Keratinocyte (primary cell): ENCODE measurements at regions not wholly inside any gene's neighbourhood (a gene's known extent, or its start where the extent isn't known, plus 50 kb on each side); places are given as distances from the start of the nearest gene placed in this dataset.

Experiments
- DNase-seq: peaks from one replicate; pipeline ENCODE4 v3.0.0-alpha.2; 2011; ENCODE audit warnings: low read depth, missing footprints, low spot score
- FAIRE-seq: peaks from 2 replicates; lab custom pipeline; 2011; peaks lifted over from hg19 to GRCh38; lab: Jason Lieb, UNC
- H2AFZ ChIP-seq: 2 replicates; pipeline ENCODE4 v1.6.0; 2012; ENCODE audit warnings: low read length, control low read depth, inconsistent platforms; ENCODE audit not compliant: control insufficient read depth
- H3K27ac ChIP-seq: 2 replicates; pipeline ENCODE4 v1.5.1; 2011; ENCODE audit warnings: low read length; ENCODE audit not compliant: control insufficient read depth, insufficient read depth
- H3K27me3 ChIP-seq: 3 replicates; pipeline ENCODE4 v1.6.0; 2011; ENCODE audit warnings: low read length; ENCODE audit not compliant: control insufficient read depth, insufficient read depth; ENCODE audit errors: extremely low read depth
- H3K36me3 ChIP-seq, 2 experiments: 2 replicates in 1 of 2; 3 replicates in 1 of 2; pipeline ENCODE4 v1.5.1; 2011; ENCODE audit warnings: low read length in 2 of 2, mild to moderate bottlenecking in 1 of 2; ENCODE audit not compliant: control insufficient read depth in 2 of 2, insufficient read depth in 2 of 2; ENCODE audit errors: extremely low read depth in 1 of 2
- H3K4me1 ChIP-seq: 3 replicates; pipeline ENCODE4 v1.5.1; 2011; ENCODE audit warnings: low read length; ENCODE audit not compliant: control insufficient read depth, insufficient read depth; ENCODE audit errors: extremely low read depth
- H3K4me2 ChIP-seq: 3 replicates; pipeline ENCODE4 v1.6.0; 2011; ENCODE audit warnings: low read depth, low read length; ENCODE audit not compliant: control insufficient read depth, insufficient read depth; ENCODE audit errors: extremely low read depth
- H3K4me3 ChIP-seq, 3 experiments: fragments of 200-600 bp in 1 of 3; sonication (generic) in 1 of 3; 2 replicates in 2 of 3; 3 replicates in 1 of 3; pipeline ENCODE4 v1.5.1; 2011 to 2016; ENCODE audit warnings: low read length in 3 of 3, mild to moderate bottlenecking in 3 of 3, control low read depth in 2 of 3, inconsistent platforms in 1 of 3, low read depth in 1 of 3, mixed read lengths in 1 of 3, mixed run types in 1 of 3, moderate library complexity in 1 of 3; ENCODE audit not compliant: control insufficient read depth in 2 of 3, insufficient read depth in 2 of 3; ENCODE audit errors: extremely low read depth in 1 of 3
- H3K79me2 ChIP-seq: 2 replicates; pipeline ENCODE4 v1.6.0; 2012; ENCODE audit warnings: low read length; ENCODE audit not compliant: control insufficient read depth, insufficient read depth
- H3K9ac ChIP-seq: 3 replicates; pipeline ENCODE4 v1.6.0; 2011; ENCODE audit warnings: low read length; ENCODE audit not compliant: control insufficient read depth, insufficient read depth; ENCODE audit errors: extremely low read depth
- H3K9me1 ChIP-seq: 3 replicates; pipeline ENCODE4 v1.6.0; 2011; ENCODE audit warnings: low read length; ENCODE audit not compliant: control insufficient read depth, insufficient read depth; ENCODE audit errors: extremely low read depth
- H3K9me3 ChIP-seq: 2 replicates; pipeline ENCODE4 v1.5.1; 2012; ENCODE audit warnings: low read depth, low read length; ENCODE audit not compliant: control insufficient read depth
- H4K20me1 ChIP-seq: 3 replicates; pipeline ENCODE4 v1.6.0; 2011; ENCODE audit warnings: low read length; ENCODE audit not compliant: control insufficient read depth, insufficient read depth; ENCODE audit errors: extremely low read depth
- EZH2 ChIP-seq: IDR thresholded peaks from one replicate; pipeline ENCODE4 v1.6.1; 2012; ENCODE audit warnings: inconsistent platforms, mild to moderate bottlenecking, low read length, moderate library complexity
- dilution Hi-C: fragments of 300-500 bp; cut with MboI; formaldehyde crosslinking; loops from one replicate; pipeline ENCODE4 v1.7.0; 2020; ENCODE audit warnings: low sequenced_read_pairs; ENCODE audit not compliant: extremely low pct_ligation_motif_present
- TF ChIP-seq, protein P1 (sequence below), 3 experiments: IDR thresholded peaks in 1 of 3; conservative IDR thresholded peaks in 1 of 3; optimal IDR thresholded peaks in 1 of 3; 2 replicates in 2 of 3; 3 replicates in 1 of 3; pipeline versions ENCODE3 to v1.5.1; 2011; ENCODE audit warnings: low read length in 3 of 3, mild to moderate bottlenecking in 3 of 3, moderate library complexity in 2 of 3, control low read depth in 1 of 3, inconsistent platforms in 1 of 3; ENCODE audit not compliant: insufficient read depth in 2 of 3; ENCODE audit errors: extremely low read depth in 1 of 3

GRCh38 chr6:68045193-68045592 lies 589.9 kb upstream of the ADGRB3 start:
- FAIRE-seq (no peak), DNase-seq (no peak)
- Histone ChIP-seq H3K9me1 (no peaks in the 10 kb centered on the region), H3K4me1 (no peaks in the 10 kb centered on the region), H3K9ac (no peak overlapping the region), H3K27me3 (no peaks in the 10 kb centered on the region), H3K27ac (no peak overlapping the region), H4K20me1 (no peaks in the 10 kb centered on the region), H3K4me2 (no peak overlapping the region), H3K9me3 (no peaks in the 10 kb centered on the region), H3K79me2 (no peaks in the 10 kb centered on the region), H3K4me3 (no peak overlapping the region), H3K36me3 (no peaks in the 10 kb centered on the region), H2AFZ (no peak overlapping the region)
- TF ChIP-seq EZH2, result no peak
- TF ChIP-seq, protein P1, sequence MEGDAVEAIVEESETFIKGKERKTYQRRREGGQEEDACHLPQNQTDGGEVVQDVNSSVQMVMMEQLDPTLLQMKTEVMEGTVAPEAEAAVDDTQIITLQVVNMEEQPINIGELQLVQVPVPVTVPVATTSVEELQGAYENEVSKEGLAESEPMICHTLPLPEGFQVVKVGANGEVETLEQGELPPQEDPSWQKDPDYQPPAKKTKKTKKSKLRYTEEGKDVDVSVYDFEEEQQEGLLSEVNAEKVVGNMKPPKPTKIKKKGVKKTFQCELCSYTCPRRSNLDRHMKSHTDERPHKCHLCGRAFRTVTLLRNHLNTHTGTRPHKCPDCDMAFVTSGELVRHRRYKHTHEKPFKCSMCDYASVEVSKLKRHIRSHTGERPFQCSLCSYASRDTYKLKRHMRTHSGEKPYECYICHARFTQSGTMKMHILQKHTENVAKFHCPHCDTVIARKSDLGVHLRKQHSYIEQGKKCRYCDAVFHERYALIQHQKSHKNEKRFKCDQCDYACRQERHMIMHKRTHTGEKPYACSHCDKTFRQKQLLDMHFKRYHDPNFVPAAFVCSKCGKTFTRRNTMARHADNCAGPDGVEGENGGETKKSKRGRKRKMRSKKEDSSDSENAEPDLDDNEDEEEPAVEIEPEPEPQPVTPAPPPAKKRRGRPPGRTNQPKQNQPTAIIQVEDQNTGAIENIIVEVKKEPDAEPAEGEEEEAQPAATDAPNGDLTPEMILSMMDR (optimal IDR thresholded peaks at IDR 0.05 in 1 of 3, IDR thresholded peaks at IDR 0.05 in 1 of 3, conservative IDR thresholded peaks at IDR 0.05 in 1 of 3; ENCODE audit: extremely low read depth in 1 of 3, insufficient read depth in 2 of 3, low read length in 3 of 3), result no peak
- dilution Hi-C loops, result no loop called here

DNA sequence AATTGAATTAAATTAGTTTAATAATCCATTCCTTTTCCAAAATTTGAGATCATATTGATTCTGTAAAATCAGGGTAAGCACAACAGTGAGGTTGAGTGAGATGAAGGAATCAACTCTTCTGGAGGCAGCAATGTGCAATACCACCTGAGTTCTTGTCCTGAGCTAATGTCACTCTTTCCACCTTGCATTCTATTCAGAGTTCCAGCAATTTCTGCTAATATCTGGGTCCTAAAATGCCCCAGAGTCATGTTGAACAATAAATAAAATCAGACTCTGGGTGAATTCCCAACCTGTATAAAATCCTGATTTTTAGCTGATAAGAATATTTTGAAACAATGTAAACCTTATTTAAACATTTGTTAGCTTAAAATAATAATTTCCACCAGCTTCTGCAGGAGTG lies 590.8 kb upstream of the ADGRB3 start:
- Histone ChIP-seq H3K4me2 (no peak overlapping the region), H3K27ac (no peak overlapping the region), H3K36me3 (no peaks in the 10 kb centered on the region), H3K4me3 (no peak overlapping the region), H4K20me1 (no peaks in the 10 kb centered on the region), H3K9me3 (no peaks in the 10 kb centered on the region), H3K4me1 (no peaks in the 10 kb centered on the region), H3K9me1 (no peaks in the 10 kb centered on the region), H3K79me2 (no peaks in the 10 kb centered on the region), H3K9ac (no peak overlapping the region), H3K27me3 (no peaks in the 10 kb centered on the region), H2AFZ (no peak overlapping the region)
- dilution Hi-C loops, result no loop called here
- no peak for FAIRE-seq
- no peak for DNase-seq
- TF ChIP-seq EZH2, result no peak
- TF ChIP-seq, protein P1 (optimal IDR thresholded peaks at IDR 0.05 in 1 of 3, IDR thresholded peaks at IDR 0.05 in 1 of 3, conservative IDR thresholded peaks at IDR 0.05 in 1 of 3; ENCODE audit: extremely low read depth in 1 of 3, insufficient read depth in 2 of 3, low read length in 3 of 3), result no peak
